ENCODE measurements at regions not wholly inside any gene's neighbourhood (a gene's known extent, or its start where the extent isn't known, plus 50 kb on each side); places are given as distances from the start of the nearest gene placed in this dataset.

GRCh38 chr5:38164776-38165399, 93.5 kb upstream of the EGFLAM start:
- Histone ChIP-seq H2AFZ (ENCODE audit: insufficient read depth, low read depth, low read length, poor library complexity, severe bottlenecking) (no peak overlapping the region), H4K20me1 (ENCODE audit: insufficient read depth, low read length) (no peaks in the 10 kb centered on the region), H3K9me3 (replicated peaks in 1 of 2; ENCODE audit: control insufficient read depth in 1 of 2, insufficient read depth in 1 of 2, low read length in 2 of 2) (no peaks in the 10 kb centered on the region), H3K4me3 (replicated peaks in 1 of 3; ENCODE audit: low read depth in 2 of 3, low read length in 3 of 3) (no peak overlapping the region), H3K4me2 (replicated peaks; ENCODE audit: extremely low read depth, low read length, poor library complexity, severe bottlenecking) (no peak overlapping the region), H3K27ac (ENCODE audit: low read depth in 1 of 2, low read length in 2 of 2) (no peak overlapping the region), H3K9ac (ENCODE audit: insufficient read depth, low read length, poor library complexity, severe bottlenecking) (no peak overlapping the region), H3K27me3 (ENCODE audit: control insufficient read depth in 2 of 2, insufficient read depth in 2 of 2, low read length in 2 of 2) (no peaks in the 10 kb centered on the region), H3K4me1 (ENCODE audit: control insufficient read depth in 1 of 2, insufficient read depth in 2 of 2, low read length in 2 of 2) (no peaks in the 10 kb centered on the region), H3K36me3 (replicated peaks in 1 of 2; ENCODE audit: control insufficient read depth in 1 of 2, insufficient read depth in 2 of 2, low read length in 2 of 2) (no peaks in the 10 kb centered on the region), H3K79me2 (ENCODE audit: insufficient read depth, low read length) (no peaks in the 10 kb centered on the region)
- WGBS (ENCODE audit: insufficient coverage): 60% methylated on average over 2 of the region's 4 CpGs
- Mint-ChIP-seq H3K4me1 (no peaks in the 10 kb centered on the region), H3K4me3 (no peak overlapping the region), H3K27me3 (ENCODE audit: low read depth in 3 of 3) (peaks cover 1 to 3% (median 2%) of the 10 kb centered on the region in 3 donors), H3K9me3 (peaks cover 0 to 9% (median 3%) of the 10 kb centered on the region in 7 donors), H3K36me3 (no peaks in the 10 kb centered on the region), H3K27ac (no peak overlapping the region)
- no peak for DNase-seq
- TF ChIP-seq CTCF (IDR thresholded peaks at IDR 0.05): no peak
- intact Hi-C loops (cut with micrococcal nuclease): no loop called here

GRCh38 chr5:38163636-38164237, 94.6 kb upstream of the EGFLAM start:
- H3K4me3 ChIP-seq (replicated peaks in 1 of 3; ENCODE audit: low read depth in 2 of 3, low read length in 3 of 3): no peak overlapping the region
- no peaks in the 10 kb centered on the region for H4K20me1 ChIP-seq (ENCODE audit: insufficient read depth, low read length)
- no peaks in the 10 kb centered on the region for H3K27me3 ChIP-seq (ENCODE audit: control insufficient read depth in 2 of 2, insufficient read depth in 2 of 2, low read length in 2 of 2)
- H3K4me1 ChIP-seq (ENCODE audit: control insufficient read depth in 1 of 2, insufficient read depth in 2 of 2, low read length in 2 of 2): no peaks in the 10 kb centered on the region
- no peak for DNase-seq
- no peak overlapping the region for H3K9ac ChIP-seq (ENCODE audit: insufficient read depth, low read length, poor library complexity, severe bottlenecking)
- intact Hi-C loops (cut with micrococcal nuclease): no loop called here
- peaks cover 1 to 3% (median 2%) of the 10 kb centered on the region in 3 donors for H3K27me3 Mint-ChIP-seq (ENCODE audit: low read depth in 3 of 3)
- no peak overlapping the region for H3K27ac Mint-ChIP-seq
- no peak for TF ChIP-seq CTCF (IDR thresholded peaks at IDR 0.05)
- H3K9me3 Mint-ChIP-seq: peaks cover 0 to 9% (median 3%) of the 10 kb centered on the region in 7 donors
- H3K4me1 Mint-ChIP-seq: no peaks in the 10 kb centered on the region
- no peaks in the 10 kb centered on the region for H3K79me2 ChIP-seq (ENCODE audit: insufficient read depth, low read length)
- no peak overlapping the region for H2AFZ ChIP-seq (ENCODE audit: insufficient read depth, low read depth, low read length, poor library complexity, severe bottlenecking)
- H3K36me3 Mint-ChIP-seq: no peaks in the 10 kb centered on the region
- no peak overlapping the region for H3K4me2 ChIP-seq (replicated peaks; ENCODE audit: extremely low read depth, low read length, poor library complexity, severe bottlenecking)
- H3K9me3 ChIP-seq (replicated peaks in 1 of 2; ENCODE audit: control insufficient read depth in 1 of 2, insufficient read depth in 1 of 2, low read length in 2 of 2): no peaks in the 10 kb centered on the region
- no peak overlapping the region for H3K4me3 Mint-ChIP-seq
- no CpG with 5 or more reads among the region's 4 CpGs for WGBS (ENCODE audit: insufficient coverage)
- no peaks in the 10 kb centered on the region for H3K36me3 ChIP-seq (replicated peaks in 1 of 2; ENCODE audit: control insufficient read depth in 1 of 2, insufficient read depth in 2 of 2, low read length in 2 of 2)
- no peak overlapping the region for H3K27ac ChIP-seq (ENCODE audit: low read depth in 1 of 2, low read length in 2 of 2)

Data from CD14-positive monocyte (primary cell).